OCI-LY7 (cell line): ENCODE measurements at regions not wholly inside any gene's neighbourhood (a gene's known extent, or its start where the extent isn't known, plus 50 kb on each side); places are given as distances from the start of the nearest gene placed in this dataset.

Experiments
- EZH2phosphoT487 ChIP-seq: fragments of 200-600 bp; sonication (generic); IDR thresholded peaks from 2 replicates; pipeline ENCODE4 v1.6.1; 2018; ENCODE audit warnings: low read depth, borderline replicate concordance, mild to moderate bottlenecking, mixed run types, antibody characterized with exemption, low read length, moderate library complexity, mixed read lengths
- TF ChIP-seq, protein P1 (sequence below): fragments of 200-600 bp; sonication (generic); conservative IDR thresholded peaks from 2 replicates; pipeline ENCODE4 v1.5.1; 2014; ENCODE audit warnings: mild to moderate bottlenecking, antibody characterized with exemption, low read length, moderate library complexity, mixed read lengths

DNA sequence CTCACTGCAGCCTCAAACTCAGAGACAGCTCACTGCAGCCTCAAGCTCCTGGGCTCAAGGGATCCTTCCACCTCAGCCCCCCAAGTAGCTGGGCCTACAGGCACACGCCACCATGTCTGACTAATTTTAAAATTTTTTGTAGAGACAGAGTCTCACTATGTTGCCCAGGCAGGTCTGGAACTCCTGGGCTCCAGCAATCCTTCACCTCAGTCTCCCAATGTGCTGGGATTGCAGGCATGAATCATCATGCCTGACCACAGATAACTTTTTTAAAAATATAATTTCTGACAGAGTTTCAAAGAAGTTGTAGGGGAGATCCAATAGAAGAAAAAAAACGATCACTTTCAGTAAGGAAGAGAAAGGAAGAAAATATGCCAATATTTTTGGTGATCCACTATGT lies 189.7 kb upstream of the CDKN3 start:
- TF ChIP-seq, protein P1, sequence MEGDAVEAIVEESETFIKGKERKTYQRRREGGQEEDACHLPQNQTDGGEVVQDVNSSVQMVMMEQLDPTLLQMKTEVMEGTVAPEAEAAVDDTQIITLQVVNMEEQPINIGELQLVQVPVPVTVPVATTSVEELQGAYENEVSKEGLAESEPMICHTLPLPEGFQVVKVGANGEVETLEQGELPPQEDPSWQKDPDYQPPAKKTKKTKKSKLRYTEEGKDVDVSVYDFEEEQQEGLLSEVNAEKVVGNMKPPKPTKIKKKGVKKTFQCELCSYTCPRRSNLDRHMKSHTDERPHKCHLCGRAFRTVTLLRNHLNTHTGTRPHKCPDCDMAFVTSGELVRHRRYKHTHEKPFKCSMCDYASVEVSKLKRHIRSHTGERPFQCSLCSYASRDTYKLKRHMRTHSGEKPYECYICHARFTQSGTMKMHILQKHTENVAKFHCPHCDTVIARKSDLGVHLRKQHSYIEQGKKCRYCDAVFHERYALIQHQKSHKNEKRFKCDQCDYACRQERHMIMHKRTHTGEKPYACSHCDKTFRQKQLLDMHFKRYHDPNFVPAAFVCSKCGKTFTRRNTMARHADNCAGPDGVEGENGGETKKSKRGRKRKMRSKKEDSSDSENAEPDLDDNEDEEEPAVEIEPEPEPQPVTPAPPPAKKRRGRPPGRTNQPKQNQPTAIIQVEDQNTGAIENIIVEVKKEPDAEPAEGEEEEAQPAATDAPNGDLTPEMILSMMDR, result no peak
- no peak for TF ChIP-seq EZH2phosphoT487
